SK-N-SH (cell line): ENCODE measurements at regions not wholly inside any gene's neighbourhood (a gene's known extent, or its start where the extent isn't known, plus 50 kb on each side); places are given as distances from the start of the nearest gene placed in this dataset.

Experiments used
- CTCF ChIA-PET: fragments of 300-600, 350-600 bp; formaldehyde crosslinking; extraction: SDS; loops from one replicate; lab custom pipeline; 2021; lab: Yijun Ruan, JAX
- POLR2A ChIA-PET: fragments of 350-600 bp; sonication (Branson Sonifier 250); formaldehyde crosslinking; extraction: SDS; loops from one replicate; lab custom pipeline; 2020; ENCODE audit warnings: antibody characterized with exemption, inconsistent platforms; lab: Yijun Ruan, JAX
- DNase-seq: peaks from one replicate; pipeline ENCODE4 v3.0.0; 2012
- H2AFZ ChIP-seq: fragments of 200-600 bp; sonication (generic); 2 replicates; pipeline ENCODE4 v1.8.1; 2016; ENCODE audit warnings: antibody characterized with exemption, mild to moderate bottlenecking, low read depth
- H3F3A ChIP-seq: fragments of 200-600 bp; sonication (generic); replicated peaks from 2 replicates; pipeline ENCODE3; 2016; ENCODE audit warnings: antibody characterized with exemption, mild to moderate bottlenecking; ENCODE audit not compliant: insufficient read depth
- H3K27ac ChIP-seq, 2 experiments: fragments of 200-500 bp in 1 of 2; fragments of 200-600 bp in 1 of 2; sonication (Bioruptor generic) in 1 of 2; sonication (generic), shearing (Covaris generic) in 1 of 2; 2 replicates each; pipeline versions ENCODE4 v1.5.1 to v1.6.1; 2014 to 2016; ENCODE audit warnings: low read depth in 2 of 2, inconsistent platforms in 1 of 2, low read length in 1 of 2, mild to moderate bottlenecking in 1 of 2, mixed read lengths in 1 of 2
- H3K27me3 ChIP-seq: fragments of 200-600 bp; sonication (generic), shearing (Covaris generic); 2 replicates; pipeline ENCODE4 v1.6.1; 2016; ENCODE audit warnings: mixed run types; ENCODE audit not compliant: insufficient read depth
- H3K36me3 ChIP-seq, 2 experiments: fragments of 200-500 bp in 1 of 2; fragments of 200-600 bp in 1 of 2; sonication (Bioruptor generic) in 1 of 2; sonication (generic) in 1 of 2; replicated peaks in 1 of 2; 2 replicates each; pipeline versions ENCODE3 to v1.5.1; 2014 to 2016; ENCODE audit warnings: low read length in 1 of 2, mild to moderate bottlenecking in 1 of 2; ENCODE audit not compliant: insufficient read depth in 2 of 2, control insufficient read depth in 1 of 2
- H3K4me1 ChIP-seq, 2 experiments: fragments of 200-500 bp in 1 of 2; fragments of 200-600 bp in 1 of 2; sonication (Bioruptor generic) in 1 of 2; sonication (generic), shearing (Covaris generic) in 1 of 2; 2 replicates each; pipeline versions ENCODE4 v1.5.1 to v1.6.1; 2014 to 2016; ENCODE audit warnings: low read depth in 1 of 2, low read length in 1 of 2, mixed run types in 1 of 2; ENCODE audit not compliant: insufficient read depth in 2 of 2, control insufficient read depth in 1 of 2
- H3K4me2 ChIP-seq: fragments of 200-600 bp; sonication (generic), shearing (Covaris generic); 2 replicates; pipeline ENCODE4 v1.6.1; 2017; ENCODE audit warnings: mixed run types
- H3K4me3 ChIP-seq, 2 experiments: fragments of 200-500 bp in 1 of 2; fragments of 200-600 bp in 1 of 2; sonication (Bioruptor generic) in 1 of 2; sonication (generic), shearing (Covaris generic) in 1 of 2; 2 replicates each; pipeline versions ENCODE4 v1.5.1 to v1.8.1; 2014 to 2016; ENCODE audit warnings: low read depth in 2 of 2, inconsistent platforms in 1 of 2, low read length in 1 of 2, mild to moderate bottlenecking in 1 of 2, mixed read lengths in 1 of 2, moderate library complexity in 1 of 2
- H3K79me2 ChIP-seq: fragments of 200-600 bp; sonication (generic); 2 replicates; pipeline ENCODE4 v1.8.1; 2017; ENCODE audit warnings: mild to moderate bottlenecking; ENCODE audit not compliant: insufficient read depth
- H3K9ac ChIP-seq: fragments of 200-600 bp; sonication (generic); 2 replicates; pipeline ENCODE4 v1.6.1; 2017; ENCODE audit warnings: mixed run types
- H3K9me2 ChIP-seq: fragments of 200-600 bp; sonication (generic); 2 replicates; pipeline ENCODE4 v1.6.1; 2017; ENCODE audit warnings: mixed run types
- H3K9me3 ChIP-seq: fragments of 200-600 bp; sonication (generic); 2 replicates; pipeline ENCODE4 v1.6.1; 2017; ENCODE audit warnings: mixed run types, mild to moderate bottlenecking, moderate library complexity
- H4K20me1 ChIP-seq: fragments of 200-600 bp; sonication (generic); 2 replicates; pipeline ENCODE4 v1.6.1; 2017; ENCODE audit warnings: mild to moderate bottlenecking, mixed run types; ENCODE audit not compliant: insufficient read depth
- CHD2 ChIP-seq: fragments of 150-350 bp; IDR thresholded peaks from 2 replicates; pipeline ENCODE4 v1.6.1; 2018; ENCODE audit warnings: low read length; ENCODE audit not compliant: partially characterized antibody
- CTCF ChIP-seq: fragments of 200-600 bp; sonication (generic); IDR thresholded peaks from 2 replicates; pipeline ENCODE4 v1.6.1; 2017; ENCODE audit warnings: antibody characterized with exemption, mild to moderate bottlenecking, moderate library complexity
- ELF1 ChIP-seq: IDR thresholded peaks from 2 replicates; pipeline ENCODE4 v1.4.0; 2012
- EZH2phosphoT487 ChIP-seq: fragments of 200-600 bp; sonication (generic); IDR thresholded peaks from 2 replicates; pipeline ENCODE4 v1.6.1; 2017; ENCODE audit warnings: low read depth, mixed run types, mild to moderate bottlenecking, antibody characterized with exemption, moderate library complexity, borderline replicate concordance
- FOXM1 ChIP-seq: IDR thresholded peaks from 2 replicates; pipeline ENCODE4 v1.4.0; 2012; ENCODE audit warnings: low read depth, mild to moderate bottlenecking
- GABPA ChIP-seq: IDR thresholded peaks from 2 replicates; pipeline ENCODE4 v1.4.0; 2012; ENCODE audit warnings: low read depth, mild to moderate bottlenecking
- MAX ChIP-seq: IDR thresholded peaks from 2 replicates; pipeline ENCODE4 v1.4.0; 2012; ENCODE audit warnings: low read depth
- MXI1 ChIP-seq: IDR thresholded peaks from 2 replicates; pipeline ENCODE4 v1.6.1; 2012; ENCODE audit warnings: mild to moderate bottlenecking, low read depth, low read length, improper control_type of control experiment
- NFIC ChIP-seq: IDR thresholded peaks from 2 replicates; pipeline ENCODE4 v1.4.0; 2012; ENCODE audit warnings: borderline replicate concordance
- NRF1 ChIP-seq: IDR thresholded peaks from 2 replicates; pipeline ENCODE4 v1.6.1; 2012; ENCODE audit warnings: low read depth, mild to moderate bottlenecking, low read length
- PBX3 ChIP-seq: IDR thresholded peaks from 2 replicates; pipeline ENCODE4; 2012
- REST ChIP-seq: IDR thresholded peaks from 2 replicates; pipeline ENCODE4 v1.6.1; 2012; ENCODE audit warnings: mild to moderate bottlenecking, low read depth, low read length, moderate library complexity
- RFX5 ChIP-seq: IDR thresholded peaks from 2 replicates; pipeline ENCODE4 v1.6.1; 2012; ENCODE audit warnings: mild to moderate bottlenecking, improper control_type of control experiment, low read length
- SIN3A ChIP-seq: IDR thresholded peaks from 2 replicates; pipeline ENCODE4 v1.6.1; 2012; ENCODE audit warnings: low read depth, mild to moderate bottlenecking, low read length, moderate library complexity, borderline replicate concordance
- SMC3 ChIP-seq: IDR thresholded peaks from 2 replicates; pipeline ENCODE4 v1.6.1; 2012; ENCODE audit warnings: low read depth, low read length, improper control_type of control experiment
- TAF1 ChIP-seq: IDR thresholded peaks from 2 replicates; pipeline ENCODE4 v1.6.1; 2012; ENCODE audit warnings: low read depth, mild to moderate bottlenecking, low read length, moderate library complexity, borderline replicate concordance
- TCF12 ChIP-seq: IDR thresholded peaks from 2 replicates; pipeline ENCODE4 v1.4.0; 2012
- USF1 ChIP-seq: IDR thresholded peaks from 2 replicates; pipeline ENCODE4 v1.4.0; 2012; ENCODE audit warnings: low read depth, borderline replicate concordance
- USF2 ChIP-seq: fragments of 150-350 bp; IDR thresholded peaks from 2 replicates; pipeline ENCODE4 v1.6.1; 2017; ENCODE audit warnings: antibody characterized with exemption, low read length, low read depth, borderline replicate concordance
- YY1 ChIP-seq: IDR thresholded peaks from 2 replicates; pipeline ENCODE4 v1.4.0; 2012; ENCODE audit warnings: low read depth, mild to moderate bottlenecking
- WGBS: methylation state at CpG from one replicate; pipeline ENCODE4 v1.1.6; 2017; ENCODE audit warnings: low lambda C conversion rate; 5-methylcytosine and 5-hydroxymethylcytosine counted together

GRCh38 chr11:104524254-104524653 is 360.3 kb upstream of the PDGFD start:
- H3K36me3 ChIP-seq = no peaks in the 10 kb centered on the region
- no peaks in the 10 kb centered on the region for H3K9me3 ChIP-seq
- no peaks in the 10 kb centered on the region for H3F3A ChIP-seq
- no peaks in the 10 kb centered on the region for H3K79me2 ChIP-seq
- POLR2A ChIA-PET = no interaction called here
- no peak for TF ChIP-seq USF1
- TF ChIP-seq MXI1 = no peak
- no peak for TF ChIP-seq YY1
- TF ChIP-seq TCF12 = no peak
- TF ChIP-seq CHD2 = no peak
- TF ChIP-seq SIN3A = no peak
- TF ChIP-seq TAF1 = no peak
- no peak for TF ChIP-seq REST
- TF ChIP-seq MAX = no peak
- no peak for TF ChIP-seq ELF1
- TF ChIP-seq SMC3 = no peak
- CTCF ChIA-PET = interaction anchor here (0.5 to 0.6 kb wide), 2 partner anchors 11 to 663 kb away, joined by 3 read pairs; no protein-coding TSS in a partner anchor
- H3K27me3 ChIP-seq = no peaks in the 10 kb centered on the region
- no peak overlapping the region for H3K27ac ChIP-seq
- H3K9ac ChIP-seq = no peak overlapping the region
- no peaks in the 10 kb centered on the region for H4K20me1 ChIP-seq
- H3K9me2 ChIP-seq = no peaks in the 10 kb centered on the region
- H3K4me1 ChIP-seq = peaks cover 0 to 11% of the 10 kb centered on the region in 2 experiments; a peak in 2 of 4 replicates
- H3K4me3 ChIP-seq = no peak overlapping the region
- no peak overlapping the region for H3K4me2 ChIP-seq
- no peak overlapping the region for H2AFZ ChIP-seq
- DNase-seq = no peak

GRCh38 chr11:104523611-104524010 is 359.7 kb upstream of the PDGFD start:
- Histone ChIP-seq H2AFZ (no peak overlapping the region), H3K36me3 (no peaks in the 10 kb centered on the region), H3K9ac (no peak overlapping the region), H3K9me2 (no peaks in the 10 kb centered on the region), H4K20me1 (no peaks in the 10 kb centered on the region), H3K4me2 (no peak overlapping the region), H3K79me2 (no peaks in the 10 kb centered on the region), H3K4me1 (peaks cover 0 to 11% of the 10 kb centered on the region in 2 experiments; a peak in 2 of 4 replicates), H3K27ac (no peak overlapping the region), H3K27me3 (no peaks in the 10 kb centered on the region), H3K9me3 (no peaks in the 10 kb centered on the region), H3K4me3 (no peak overlapping the region), H3F3A (no peaks in the 10 kb centered on the region)
- POLR2A ChIA-PET = no interaction called here
- DNase-seq = no peak
- 62% methylated on average over 1 of the region's 1 CpG for WGBS
- CTCF ChIA-PET = interaction anchor here (0.6 kb wide), 1 partner anchor 12 kb away, joined by 3 read pairs; no protein-coding TSS in a partner anchor
- TF ChIP-seq CTCF (no peak), PBX3 (no peak), NFIC (no peak), GABPA (no peak), MXI1 (no peak), EZH2phosphoT487 (no peak), NRF1 (no peak), USF2 (no peak), SIN3A (no peak), SMC3 (no peak), RFX5 (no peak), TAF1 (no peak), FOXM1 (no peak)
